HepG2 (cell line): ENCODE measurements at regions not wholly inside any gene's neighbourhood (a gene's known extent, or its start where the extent isn't known, plus 50 kb on each side); places are given as distances from the start of the nearest gene placed in this dataset.

Experiments used
- ATAC-seq: fragments of 200-7000 bp; cut with Tn5 transposase; 3 replicates; pipeline ENCODE4 v1.9.1; 2020; ENCODE audit warnings: mild to moderate bottlenecking, moderate library complexity
- BruUV-seq: library from RNA; stranded (reverse); fragments of 400-500 nt; replicated peaks from 2 replicates; lab custom pipeline; 2021; lab: Mats Ljungman, UMichigan
- CTCF ChIA-PET: fragments of 300-600 bp; formaldehyde crosslinking; extraction: SDS; loops from one replicate; lab custom pipeline; 2021; ENCODE audit warnings: low total read pairs, inconsistent platforms, low intra/inter-chr PET ratio; lab: Yijun Ruan, JAX
- POLR2A ChIA-PET: fragments of 350-600 bp; sonication (Branson Sonifier 250); formaldehyde crosslinking; loops from one replicate; lab custom pipeline; 2020; ENCODE audit warnings: antibody characterized with exemption, inconsistent platforms; lab: Yijun Ruan, JAX
- DNase-seq: peaks from one replicate; pipeline ENCODE4 v3.0.0-alpha.2; 2015; ENCODE audit warnings: low spot score
- FAIRE-seq: peaks from 3 replicates; lab custom pipeline; 2011; peaks lifted over from hg19 to GRCh38; lab: Jason Lieb, UNC
- H2AFZ ChIP-seq: one replicate; pipeline ENCODE4 v1.6.1; 2011; ENCODE audit warnings: low read length, inconsistent platforms
- H3K27ac ChIP-seq: fragments of 300-600 bp; 3 replicates; pipeline ENCODE4 v1.8.0; 2011; ENCODE audit warnings: mixed run types, mild to moderate bottlenecking, mixed read lengths, low read length, inconsistent platforms; ENCODE audit not compliant: insufficient read depth; ENCODE audit errors: extremely low read length
- H3K27me3 ChIP-seq, 2 experiments: fragments of 200-600 bp in 1 of 2; 2 replicates in 1 of 2; 3 replicates in 1 of 2; pipeline versions ENCODE4 v1.6.0 to v1.8.0; 2011; ENCODE audit warnings: low read length in 2 of 2, mild to moderate bottlenecking in 2 of 2, moderate library complexity in 2 of 2, inconsistent platforms in 1 of 2; ENCODE audit not compliant: insufficient read depth in 2 of 2, control insufficient read depth in 1 of 2
- H3K36me3 ChIP-seq, 2 experiments: fragments of 200-600 bp in 1 of 2; replicated peaks in 1 of 2; 2 replicates in 1 of 2; 3 replicates in 1 of 2; pipeline versions ENCODE4 v1.5.1 to v1.8.0; 2011; ENCODE audit warnings: low read length in 2 of 2, inconsistent platforms in 1 of 2; ENCODE audit not compliant: insufficient read depth in 2 of 2, control insufficient read depth in 1 of 2
- H3K4me1 ChIP-seq: 2 replicates; pipeline ENCODE4 v1.5.1; 2012; ENCODE audit warnings: low read length, inconsistent platforms; ENCODE audit not compliant: insufficient read depth
- H3K4me2 ChIP-seq: 2 replicates; pipeline ENCODE4 v1.6.0; 2011; ENCODE audit warnings: low read depth, low read length, inconsistent platforms
- H3K4me3 ChIP-seq, 3 experiments: fragments of 200-600 bp in 1 of 3; sonication (generic), shearing (Covaris generic) in 1 of 3; replicated peaks in 1 of 3; 2 replicates each; pipeline ENCODE4 v1.5.1; 2011 to 2016; ENCODE audit warnings: low read length in 3 of 3, inconsistent platforms in 2 of 3, low read depth in 2 of 3, mild to moderate bottlenecking in 2 of 3, control low read depth in 1 of 3, mixed read lengths in 1 of 3; ENCODE audit not compliant: insufficient read depth in 1 of 3
- H3K79me2 ChIP-seq: one replicate; pipeline ENCODE4 v1.6.1; 2011; ENCODE audit warnings: low read length, inconsistent platforms; ENCODE audit not compliant: insufficient read depth
- H3K9ac ChIP-seq: 2 replicates; pipeline ENCODE4 v1.6.0; 2011; ENCODE audit warnings: mild to moderate bottlenecking, low read depth, low read length, inconsistent platforms; ENCODE audit not compliant: insufficient read depth
- H3K9me3 ChIP-seq: 2 replicates; pipeline ENCODE4 v1.5.1; 2012; ENCODE audit warnings: mild to moderate bottlenecking, low read length
- H4K20me1 ChIP-seq: 2 replicates; pipeline ENCODE4 v1.6.0; 2011; ENCODE audit warnings: inconsistent platforms, mild to moderate bottlenecking, low read length, moderate library complexity; ENCODE audit not compliant: insufficient read depth
- CEBPB ChIP-seq: IDR thresholded peaks from 2 replicates; pipeline ENCODE4 v1.6.1; 2011; ENCODE audit warnings: low read depth, low read length, improper control_type of control experiment, borderline replicate concordance
- HNRNPL ChIP-seq: fragments of 200-400 bp; formaldehyde crosslinking; IDR thresholded peaks from 2 replicates; pipeline ENCODE4 v1.6.1; 2017; ENCODE audit warnings: mild to moderate bottlenecking, low read depth, low read length
- PLSCR1 ChIP-seq: sonication (generic); formaldehyde crosslinking; IDR thresholded peaks from 2 replicates; pipeline ENCODE4 v1.5.0; 2020; ENCODE audit warnings: missing genetic modification reagents, mild to moderate bottlenecking, borderline replicate concordance
- RAD51 ChIP-seq: fragments of 450-650 bp; IDR thresholded peaks from 2 replicates; pipeline ENCODE4 v1.6.1; 2016; ENCODE audit warnings: borderline replicate concordance
- ZNF407 ChIP-seq: sonication (generic); formaldehyde crosslinking; IDR thresholded peaks from one replicate; pipeline ENCODE4 v1.5.1; 2020; ENCODE audit warnings: mild to moderate bottlenecking, missing genetic modification reagents; ENCODE audit errors: not compliant biosample characterization
- ZSCAN25 ChIP-seq: sonication (generic); formaldehyde crosslinking; IDR thresholded peaks from 2 replicates; pipeline ENCODE4 v1.8.0; 2022; ENCODE audit warnings: mild to moderate bottlenecking, missing genetic modification reagents
- WGBS: methylation state at CpG from one replicate; pipeline ENCODE4 v1.1.6; 2017; ENCODE audit warnings: low lambda C conversion rate; 5-methylcytosine and 5-hydroxymethylcytosine counted together
- in situ Hi-C: cut with HindIII; loops from 2 replicates; pipeline ENCODE4 v1.10.0; 2017; ENCODE audit warnings: low pct_unique_long_range_greater_than_20kb; ENCODE audit not compliant: extremely low pct_ligation_motif_present
- intact Hi-C: fragments of 100-400 bp; cut with micrococcal nuclease; formaldehyde crosslinking; loops from one replicate; pipeline ENCODE4 v1.10.0; 2022; ENCODE audit not compliant: unreplicated experiment
- TF ChIP-seq, protein P1 (sequence below): sonication (generic); formaldehyde crosslinking; IDR thresholded peaks from 2 replicates; pipeline ENCODE4 v1.5.1; 2020; ENCODE audit warnings: mild to moderate bottlenecking, missing genetic modification reagents, borderline replicate concordance

DNA sequence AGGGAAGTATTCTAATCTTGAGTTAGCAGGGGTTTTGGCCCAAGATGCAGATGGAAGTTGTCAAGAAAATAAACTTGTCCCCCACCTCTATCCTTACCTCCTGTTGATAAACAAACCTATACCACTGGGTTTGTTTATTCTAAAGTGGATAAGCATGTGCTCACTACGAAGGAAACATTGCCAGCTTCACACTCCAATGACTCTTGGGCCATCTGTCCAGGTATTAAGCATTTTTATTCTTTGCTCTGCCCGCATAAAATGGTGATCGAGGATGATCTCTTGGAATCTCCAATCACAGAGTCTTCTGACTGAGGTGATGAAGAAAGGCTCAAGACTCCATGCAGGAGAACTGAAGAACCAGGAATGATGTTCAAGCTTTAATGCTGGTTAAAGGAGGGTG, 1908.4 kb upstream of the PIK3C3 start:
- CTCF ChIA-PET = no interaction called here
- Histone ChIP-seq H3K4me3 (no peak overlapping the region), H3K79me2 (no peaks in the 10 kb centered on the region), H4K20me1 (no peaks in the 10 kb centered on the region), H3K36me3 (no peaks in the 10 kb centered on the region), H3K9me3 (no peaks in the 10 kb centered on the region), H2AFZ (no peak overlapping the region), H3K27ac (no peak overlapping the region), H3K27me3 (no peaks in the 10 kb centered on the region), H3K4me1 (no peaks in the 10 kb centered on the region), H3K9ac (no peak overlapping the region), H3K4me2 (no peak overlapping the region)
- POLR2A ChIA-PET = no interaction called here
- intact Hi-C loops = no loop called here
- DNase-seq (no peak), ATAC-seq (no peak), FAIRE-seq (no peak)
- no TSS peak for BruUV-seq
- in situ Hi-C loops = no loop called here
- 0% methylated on average over 3 of the region's 3 CpGs for WGBS
- TF ChIP-seq RAD51 = no peak
- no peak for TF ChIP-seq CEBPB
- no peak for TF ChIP-seq ZSCAN25 (CRISPR knock-in tag)
- no peak for TF ChIP-seq ZNF407 (CRISPR knock-in tag)
- TF ChIP-seq HNRNPL = no peak
- TF ChIP-seq, protein P1, sequence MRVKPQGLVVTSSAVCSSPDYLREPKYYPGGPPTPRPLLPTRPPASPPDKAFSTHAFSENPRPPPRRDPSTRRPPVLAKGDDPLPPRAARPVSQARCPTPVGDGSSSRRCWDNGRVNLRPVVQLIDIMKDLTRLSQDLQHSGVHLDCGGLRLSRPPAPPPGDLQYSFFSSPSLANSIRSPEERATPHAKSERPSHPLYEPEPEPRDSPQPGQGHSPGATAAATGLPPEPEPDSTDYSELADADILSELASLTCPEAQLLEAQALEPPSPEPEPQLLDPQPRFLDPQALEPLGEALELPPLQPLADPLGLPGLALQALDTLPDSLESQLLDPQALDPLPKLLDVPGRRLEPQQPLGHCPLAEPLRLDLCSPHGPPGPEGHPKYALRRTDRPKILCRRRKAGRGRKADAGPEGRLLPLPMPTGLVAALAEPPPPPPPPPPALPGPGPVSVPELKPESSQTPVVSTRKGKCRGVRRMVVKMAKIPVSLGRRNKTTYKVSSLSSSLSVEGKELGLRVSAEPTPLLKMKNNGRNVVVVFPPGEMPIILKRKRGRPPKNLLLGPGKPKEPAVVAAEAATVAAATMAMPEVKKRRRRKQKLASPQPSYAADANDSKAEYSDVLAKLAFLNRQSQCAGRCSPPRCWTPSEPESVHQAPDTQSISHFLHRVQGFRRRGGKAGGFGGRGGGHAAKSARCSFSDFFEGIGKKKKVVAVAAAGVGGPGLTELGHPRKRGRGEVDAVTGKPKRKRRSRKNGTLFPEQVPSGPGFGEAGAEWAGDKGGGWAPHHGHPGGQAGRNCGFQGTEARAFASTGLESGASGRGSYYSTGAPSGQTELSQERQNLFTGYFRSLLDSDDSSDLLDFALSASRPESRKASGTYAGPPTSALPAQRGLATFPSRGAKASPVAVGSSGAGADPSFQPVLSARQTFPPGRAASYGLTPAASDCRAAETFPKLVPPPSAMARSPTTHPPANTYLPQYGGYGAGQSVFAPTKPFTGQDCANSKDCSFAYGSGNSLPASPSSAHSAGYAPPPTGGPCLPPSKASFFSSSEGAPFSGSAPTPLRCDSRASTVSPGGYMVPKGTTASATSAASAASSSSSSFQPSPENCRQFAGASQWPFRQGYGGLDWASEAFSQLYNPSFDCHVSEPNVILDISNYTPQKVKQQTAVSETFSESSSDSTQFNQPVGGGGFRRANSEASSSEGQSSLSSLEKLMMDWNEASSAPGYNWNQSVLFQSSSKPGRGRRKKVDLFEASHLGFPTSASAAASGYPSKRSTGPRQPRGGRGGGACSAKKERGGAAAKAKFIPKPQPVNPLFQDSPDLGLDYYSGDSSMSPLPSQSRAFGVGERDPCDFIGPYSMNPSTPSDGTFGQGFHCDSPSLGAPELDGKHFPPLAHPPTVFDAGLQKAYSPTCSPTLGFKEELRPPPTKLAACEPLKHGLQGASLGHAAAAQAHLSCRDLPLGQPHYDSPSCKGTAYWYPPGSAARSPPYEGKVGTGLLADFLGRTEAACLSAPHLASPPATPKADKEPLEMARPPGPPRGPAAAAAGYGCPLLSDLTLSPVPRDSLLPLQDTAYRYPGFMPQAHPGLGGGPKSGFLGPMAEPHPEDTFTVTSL (CRISPR knock-in tag) = no peak
- TF ChIP-seq PLSCR1 (CRISPR knock-in tag) = no peak
